Left renal cortex interstitium (tissue), 4 donors: ENCODE measurements at regions not wholly inside any gene's neighbourhood (a gene's known extent, or its start where the extent isn't known, plus 50 kb on each side); places are given as distances from the start of the nearest gene placed in this dataset.

Experiments used
- DNase-seq, 4 donors: peaks; one replicate each; pipeline ENCODE4 v3.0.0-alpha.2; 2013; ENCODE audit warnings: low read depth in 4 of 4, low spot score in 2 of 4, missing footprints in 1 of 4

- DNase-seq, result no peak
Observed at GRCh38 chr6:14620522-14620921, 502.9 kb downstream of the CD83 start.

DNA sequence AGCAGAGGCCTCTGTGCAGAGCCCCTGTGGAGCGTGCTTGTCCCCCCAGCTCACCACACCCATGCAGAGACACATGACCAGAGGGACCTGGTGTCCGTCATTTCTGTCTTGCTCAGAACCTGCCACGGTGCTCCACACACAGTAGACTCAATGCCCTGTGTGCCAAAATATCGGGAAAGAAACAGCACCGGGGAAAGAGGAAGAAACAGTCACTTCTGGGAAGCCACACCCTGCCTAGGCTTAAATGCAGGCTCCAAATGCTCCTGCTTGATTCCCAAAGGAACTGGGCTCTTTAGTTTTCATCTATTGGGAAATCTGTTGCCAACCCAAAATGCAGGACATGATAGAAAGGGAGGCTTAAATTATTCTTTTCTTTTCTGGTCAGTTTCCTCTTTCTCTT lies 503.9 kb downstream of the CD83 start:
- DNase-seq, result no peak

GRCh38 chr6:14622085-14622484 lies 504.5 kb downstream of the CD83 start:
- no peak for DNase-seq

- DNase-seq, result no peak
Observed at GRCh38 chr6:14622909-14623505, 505.4 kb downstream of the CD83 start.

DNA sequence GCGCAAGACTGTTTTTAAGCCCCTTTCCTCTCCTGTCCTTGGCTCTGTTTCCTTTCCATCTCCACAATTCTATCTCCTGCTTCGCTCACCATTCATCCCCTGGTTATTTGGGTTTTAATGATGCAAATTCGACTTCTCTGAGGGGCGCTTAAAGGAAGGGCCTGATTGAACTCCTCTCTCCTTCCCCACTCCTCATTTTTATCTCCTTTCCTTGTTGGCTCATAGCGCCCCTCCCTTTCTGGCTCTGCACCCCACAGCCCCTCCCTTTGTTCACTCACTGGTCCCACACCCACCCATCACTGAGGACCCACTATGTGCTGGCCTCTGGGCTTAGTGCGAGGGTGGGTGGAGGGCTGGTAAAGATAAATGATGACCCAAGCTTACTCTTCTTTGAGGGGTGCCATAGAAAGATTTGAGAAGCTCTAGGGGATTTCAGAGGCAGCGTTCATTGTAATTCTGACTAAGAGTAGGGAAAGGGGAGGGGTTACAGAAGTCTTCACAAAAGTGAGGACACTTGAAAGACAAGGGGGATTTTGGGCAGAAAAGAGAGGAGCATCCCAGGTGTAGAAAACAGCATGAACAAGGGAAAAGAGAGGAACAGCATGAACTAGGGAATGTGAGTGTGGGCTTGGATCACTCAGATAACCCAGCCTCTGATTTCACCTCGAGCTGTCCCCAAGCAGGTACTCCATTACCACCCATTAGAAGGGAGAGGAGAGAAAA lies 507.8 kb downstream of the CD83 start:
- DNase-seq, result no peak

GRCh38 chr6:14626556-14626955 lies 509.0 kb downstream of the CD83 start:
- no peak for DNase-seq

DNA sequence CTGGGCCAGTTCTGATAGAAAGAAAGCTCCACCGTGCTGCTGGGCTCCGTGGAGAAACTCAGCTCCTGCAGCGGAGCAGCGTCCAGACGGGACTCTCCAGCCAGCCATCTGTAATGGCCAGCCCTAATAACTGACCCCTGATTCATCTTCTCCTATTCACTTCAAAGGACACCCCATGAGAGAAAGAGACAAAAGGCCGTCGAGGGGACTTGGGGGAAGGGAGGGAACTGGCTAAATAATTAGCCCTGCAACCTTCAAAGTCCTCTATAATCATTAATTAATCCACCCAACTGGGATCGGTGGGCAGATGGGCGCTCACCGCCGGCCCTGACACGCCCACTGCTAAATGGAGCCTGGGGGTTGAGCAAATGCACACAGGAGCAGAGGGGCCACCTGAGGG lies 512.4 kb downstream of the CD83 start:
- DNase-seq, result no peak

GRCh38 chr6:14633479-14633878 lies 515.9 kb downstream of the CD83 start:
- DNase-seq, result no peak

- no peak for DNase-seq
Observed at GRCh38 chr6:14634072-14634471, 516.5 kb downstream of the CD83 start.

DNA sequence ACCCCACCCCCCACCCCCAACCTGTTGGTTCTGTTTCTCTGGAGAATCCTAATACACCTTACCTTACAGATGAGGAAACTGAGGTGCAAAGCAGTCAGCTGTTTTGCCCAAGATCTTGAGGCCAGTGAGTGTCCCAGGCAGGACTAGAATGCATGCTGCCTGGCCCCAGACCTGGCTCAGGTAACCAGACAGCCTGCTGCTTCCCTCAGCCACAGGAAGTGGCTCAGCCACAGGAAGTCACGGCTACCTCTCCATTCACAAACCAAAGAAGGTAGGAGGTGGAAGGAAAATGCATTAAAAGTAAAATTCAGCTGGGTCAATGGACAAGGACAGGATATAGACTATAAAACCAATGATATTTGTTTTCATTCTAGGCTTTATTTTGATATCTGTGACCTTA lies 517.6 kb downstream of the CD83 start:
- DNase-seq, result no peak

DNA sequence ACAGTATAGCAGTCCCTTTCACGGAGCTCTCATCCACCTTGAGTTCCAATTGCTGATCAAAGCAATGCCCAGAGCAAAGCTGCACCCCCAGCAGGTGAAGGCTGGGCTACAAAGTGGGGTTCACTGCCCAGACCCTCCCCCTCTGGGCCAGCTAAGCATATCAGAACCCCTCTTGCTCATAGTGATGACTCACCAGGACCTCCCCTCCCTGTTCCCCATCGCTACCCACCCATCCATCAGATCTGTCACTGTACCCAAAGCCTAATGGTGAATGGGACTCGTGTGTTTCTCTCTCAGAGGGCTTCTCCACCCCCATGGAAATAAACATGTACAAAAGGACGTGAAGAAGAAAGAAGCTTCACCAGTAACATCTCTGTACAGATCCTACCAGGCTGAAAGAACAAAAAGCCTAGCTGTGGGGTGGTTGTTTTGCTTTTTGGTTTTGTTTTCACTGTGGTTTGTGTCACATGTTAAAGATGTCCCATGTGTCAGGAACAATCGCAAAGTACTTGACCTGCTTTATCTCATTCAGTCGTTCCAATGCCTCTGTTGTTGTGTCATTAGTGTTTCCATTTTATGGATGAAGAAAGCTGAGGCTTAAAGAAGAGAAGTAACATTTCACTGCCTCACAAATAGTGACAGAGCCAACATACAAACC lies 518.5 kb downstream of the CD83 start:
- no peak for DNase-seq

DNA sequence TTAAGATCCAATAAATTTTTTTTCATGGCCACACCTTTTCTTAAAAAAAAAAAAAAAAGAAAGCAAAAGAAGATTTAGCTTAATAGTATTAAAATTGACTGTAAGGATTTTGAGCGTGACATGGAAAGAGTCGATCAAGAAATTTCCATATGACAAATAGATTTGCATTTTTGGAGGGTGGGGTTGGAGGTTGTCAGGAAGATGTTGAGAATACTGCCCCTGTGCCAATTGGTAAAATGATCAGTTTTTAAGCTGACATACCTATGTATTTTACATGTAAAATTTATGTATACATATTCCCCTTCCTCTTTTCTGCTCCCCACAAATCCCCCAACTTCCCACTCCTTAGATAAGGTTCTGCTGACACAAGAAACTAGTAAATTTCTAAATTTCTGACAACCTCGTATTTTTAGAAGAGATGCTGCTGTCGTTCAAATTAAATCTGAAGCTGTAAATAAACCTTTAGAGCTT lies 520.9 kb downstream of the CD83 start:
- DNase-seq, result no peak

DNA sequence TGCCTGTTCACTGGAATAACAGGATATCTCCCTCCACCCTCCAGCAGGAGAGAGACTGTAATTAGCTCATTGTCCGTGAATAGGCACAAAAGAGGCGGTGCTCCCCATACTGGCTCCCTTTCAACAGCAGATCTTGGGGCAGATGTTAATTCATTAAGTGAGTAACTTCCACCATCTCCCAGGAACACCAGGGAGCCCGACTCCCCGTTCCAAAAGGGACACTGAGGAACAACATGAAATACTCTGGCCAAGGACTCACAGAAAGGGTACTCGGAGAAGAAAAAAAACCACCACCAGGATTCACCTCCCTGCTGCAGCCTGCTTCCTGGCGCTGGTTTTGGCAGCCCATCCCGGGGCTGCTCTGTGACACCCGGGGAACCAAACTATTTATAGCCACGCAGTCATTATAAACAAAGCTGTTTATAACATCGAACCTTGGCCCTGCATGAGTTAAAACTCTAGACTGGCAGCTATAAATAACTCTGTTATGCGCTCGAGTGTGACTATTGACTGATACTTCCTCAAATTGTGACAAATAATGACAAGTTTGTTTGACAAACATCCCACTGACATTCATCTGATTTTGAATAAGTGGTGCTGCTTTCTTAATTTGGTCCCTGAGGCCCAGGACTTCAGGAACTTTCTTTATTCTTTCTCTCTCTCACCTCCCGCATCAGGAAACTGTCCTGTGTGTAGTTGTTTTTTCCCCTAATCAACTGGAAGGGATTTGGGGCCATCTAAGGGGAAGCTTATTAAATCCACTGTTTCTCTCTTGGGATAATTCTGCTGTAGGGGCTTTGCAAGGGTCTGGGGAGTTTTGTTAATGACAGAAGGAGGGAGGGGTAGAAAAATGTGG lies 521.6 kb downstream of the CD83 start:
- no peak for DNase-seq

- no peak for DNase-seq
Observed at GRCh38 chr6:14639983-14640599, 522.5 kb downstream of the CD83 start.

GRCh38 chr6:14640631-14641030 lies 523.1 kb downstream of the CD83 start:
- no peak for DNase-seq

GRCh38 chr6:14641423-14642135 lies 524.0 kb downstream of the CD83 start:
- no peak for DNase-seq

- no peak for DNase-seq
Observed at GRCh38 chr6:14642136-14642505, 524.5 kb downstream of the CD83 start.

DNA sequence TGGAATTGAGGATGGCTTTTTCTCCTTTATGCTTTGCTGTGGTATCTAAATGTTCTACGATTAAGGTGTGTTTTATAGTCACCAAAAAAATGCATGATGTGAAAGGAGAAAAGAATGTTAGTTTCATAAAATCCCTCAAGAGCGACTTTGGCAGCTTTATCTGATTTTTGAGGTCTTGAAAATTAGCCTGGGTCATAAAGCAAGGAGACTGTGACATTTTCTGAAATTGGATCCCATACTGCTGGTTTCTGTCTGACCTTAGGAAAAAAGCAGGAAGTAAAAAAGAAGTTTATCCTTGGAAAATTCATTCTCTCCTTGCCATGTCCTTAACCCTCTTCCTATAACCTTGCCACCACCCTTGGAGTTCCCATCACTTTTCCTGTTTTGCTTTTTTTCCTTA lies 525.3 kb downstream of the CD83 start:
- DNase-seq, result no peak

DNA sequence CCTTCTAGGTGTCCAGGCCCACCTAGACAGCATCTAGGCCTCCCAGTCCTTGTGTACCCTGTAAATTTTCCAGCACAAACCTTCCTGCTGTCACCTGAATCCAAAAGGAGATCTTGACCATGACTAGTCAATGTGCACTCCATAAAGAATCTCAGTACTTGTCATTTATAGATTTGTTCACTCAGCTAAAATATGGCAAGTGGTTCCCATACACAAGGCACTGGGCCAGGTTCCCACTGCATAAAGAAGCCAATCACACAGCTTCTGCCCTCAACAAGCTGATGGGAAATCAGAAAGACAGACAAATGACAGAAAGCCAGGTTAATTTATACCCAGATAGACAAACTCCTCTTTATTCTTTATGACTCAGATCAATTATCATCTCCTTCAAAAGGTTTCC lies 526.8 kb downstream of the CD83 start:
- no peak for DNase-seq

DNA sequence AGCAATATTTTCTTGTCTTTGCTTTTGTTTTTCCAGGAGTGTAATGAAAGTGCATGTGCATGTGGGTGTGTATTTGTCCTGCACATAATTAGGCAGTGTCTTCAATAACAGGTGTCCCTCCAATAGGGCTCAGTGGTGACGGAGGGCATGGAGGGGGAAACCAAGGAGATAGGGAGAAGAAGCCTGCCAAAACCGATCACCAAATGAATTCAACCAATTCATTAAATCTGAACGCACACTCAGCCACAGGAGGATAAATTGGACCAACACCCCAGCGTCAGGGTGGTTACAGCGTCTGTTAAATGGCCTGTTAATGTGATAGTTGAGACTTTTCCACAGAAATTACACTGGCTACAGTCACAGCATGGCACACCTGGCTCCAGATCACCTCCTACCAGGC lies 527.6 kb downstream of the CD83 start:
- no peak for DNase-seq
